Prostate gland (tissue), 2 donors: ENCODE measurements at regions not wholly inside any gene's neighbourhood (a gene's known extent, or its start where the extent isn't known, plus 50 kb on each side); places are given as distances from the start of the nearest gene placed in this dataset.

Source experiments
- CTCF ChIP-seq, 4 experiments: fragments of 200-600 bp in 2 of 4; fragments of 450-650 bp in 2 of 4; sonication (generic) in 2 of 4; IDR thresholded peaks; 1 replicate in 3 of 4; 2 replicates in 1 of 4; pipeline ENCODE4 v1.5.1; 2016 to 2019; ENCODE audit warnings: antibody characterized with exemption in 4 of 4, mild to moderate bottlenecking in 2 of 4, moderate library complexity in 2 of 4
- POLR2A ChIP-seq: fragments of 450-650 bp; IDR thresholded peaks from one replicate; pipeline ENCODE4 v1.6.1; 2016; ENCODE audit warnings: antibody characterized with exemption, mild to moderate bottlenecking
- POLR2AphosphoS5 ChIP-seq: sonication (generic); formaldehyde crosslinking; IDR thresholded peaks from one replicate; pipeline ENCODE4 v1.6.1; 2017; ENCODE audit warnings: antibody characterized with exemption

- no peak for TF ChIP-seq CTCF (IDR thresholded peaks at IDR 0.05)
- no peak for TF ChIP-seq POLR2AphosphoS5
- TF ChIP-seq POLR2A, result no peak
Observed at GRCh38 chr7:60017-60675, 132.2 kb upstream of the FAM20C start.
